Astrocyte (in vitro differentiated cells and primary cell): ENCODE measurements at regions not wholly inside any gene's neighbourhood (a gene's known extent, or its start where the extent isn't known, plus 50 kb on each side); places are given as distances from the start of the nearest gene placed in this dataset.

ENCODE experiments used
- CTCF ChIP-seq: IDR thresholded peaks from 2 replicates; pipeline ENCODE4 v1.5.1; 2011; ENCODE audit warnings: low read depth, mild to moderate bottlenecking, inconsistent platforms, low read length, moderate library complexity; ENCODE audit not compliant: insufficient read depth
- EZH2 ChIP-seq: IDR thresholded peaks from 2 replicates; pipeline ENCODE4 v1.6.1; 2012; ENCODE audit warnings: mild to moderate bottlenecking, low read length, inconsistent platforms; ENCODE audit not compliant: insufficient read depth

GRCh38 chr10:118968482-118968881 lies 61.0 kb upstream of the NANOS1 start:
- no peak for TF ChIP-seq CTCF
- TF ChIP-seq EZH2 = no peak
